Astrocyte (in vitro differentiated cells and primary cell): ENCODE measurements at regions not wholly inside any gene's neighbourhood (a gene's known extent, or its start where the extent isn't known, plus 50 kb on each side); places are given as distances from the start of the nearest gene placed in this dataset.

Experiments
- EZH2 ChIP-seq: IDR thresholded peaks from 2 replicates; pipeline ENCODE4 v1.6.1; 2012; ENCODE audit warnings: mild to moderate bottlenecking, low read length, inconsistent platforms; ENCODE audit not compliant: insufficient read depth
- TF ChIP-seq, protein P1 (sequence below): IDR thresholded peaks from 2 replicates; pipeline ENCODE4 v1.5.1; 2011; ENCODE audit warnings: low read depth, mild to moderate bottlenecking, inconsistent platforms, low read length, moderate library complexity; ENCODE audit not compliant: insufficient read depth

DNA sequence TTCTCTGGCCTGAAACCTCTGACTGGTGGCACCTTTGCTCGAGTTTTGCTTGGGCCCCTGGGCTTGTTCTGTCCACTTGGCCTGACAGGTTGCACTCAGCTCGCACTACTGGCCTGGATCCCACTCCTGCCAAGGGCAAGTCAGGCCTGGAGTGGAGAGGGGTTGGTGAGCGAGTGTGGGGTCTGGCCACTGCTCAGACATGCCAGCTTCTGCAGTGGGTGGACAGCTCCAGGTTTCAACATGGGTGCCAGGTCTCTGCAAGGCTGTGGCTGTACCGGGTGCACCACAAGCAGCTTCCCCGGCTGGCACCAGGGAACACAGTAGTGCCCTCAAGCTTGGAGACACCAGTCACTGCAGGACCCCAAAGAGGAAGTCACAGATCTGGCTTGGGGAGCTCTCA, 91.6 kb upstream of the CXorf51A start:
- TF ChIP-seq, protein P1, sequence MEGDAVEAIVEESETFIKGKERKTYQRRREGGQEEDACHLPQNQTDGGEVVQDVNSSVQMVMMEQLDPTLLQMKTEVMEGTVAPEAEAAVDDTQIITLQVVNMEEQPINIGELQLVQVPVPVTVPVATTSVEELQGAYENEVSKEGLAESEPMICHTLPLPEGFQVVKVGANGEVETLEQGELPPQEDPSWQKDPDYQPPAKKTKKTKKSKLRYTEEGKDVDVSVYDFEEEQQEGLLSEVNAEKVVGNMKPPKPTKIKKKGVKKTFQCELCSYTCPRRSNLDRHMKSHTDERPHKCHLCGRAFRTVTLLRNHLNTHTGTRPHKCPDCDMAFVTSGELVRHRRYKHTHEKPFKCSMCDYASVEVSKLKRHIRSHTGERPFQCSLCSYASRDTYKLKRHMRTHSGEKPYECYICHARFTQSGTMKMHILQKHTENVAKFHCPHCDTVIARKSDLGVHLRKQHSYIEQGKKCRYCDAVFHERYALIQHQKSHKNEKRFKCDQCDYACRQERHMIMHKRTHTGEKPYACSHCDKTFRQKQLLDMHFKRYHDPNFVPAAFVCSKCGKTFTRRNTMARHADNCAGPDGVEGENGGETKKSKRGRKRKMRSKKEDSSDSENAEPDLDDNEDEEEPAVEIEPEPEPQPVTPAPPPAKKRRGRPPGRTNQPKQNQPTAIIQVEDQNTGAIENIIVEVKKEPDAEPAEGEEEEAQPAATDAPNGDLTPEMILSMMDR, result no peak
- no peak for TF ChIP-seq EZH2
